IMR-90 (cell line): ENCODE measurements at regions not wholly inside any gene's neighbourhood (a gene's known extent, or its start where the extent isn't known, plus 50 kb on each side); places are given as distances from the start of the nearest gene placed in this dataset.

ENCODE experiments used
- ATAC-seq: fragments of 200-7000 bp; cut with Tn5 transposase; 2 replicates; pipeline ENCODE4 v1.9.1; 2020; ENCODE audit warnings: low read depth, mild to moderate bottlenecking, moderate library complexity
- BruUV-seq: library from RNA; stranded (reverse); fragments of 400-500 nt; replicated peaks from 2 replicates; lab custom pipeline; 2021; lab: Mats Ljungman, UMichigan
- CTCF ChIA-PET: fragments of 300-600 bp; formaldehyde crosslinking; extraction: SDS; loops from one replicate; lab custom pipeline; 2021; ENCODE audit warnings: antibody characterized with exemption; lab: Yijun Ruan, JAX
- POLR2A ChIA-PET: fragments of 300-600 bp; sonication (Branson Sonifier 250); formaldehyde crosslinking; loops from one replicate; lab custom pipeline; 2022; ENCODE audit warnings: antibody characterized with exemption; ENCODE audit not compliant: unreplicated experiment; lab: Charles Lee
- DNase-seq: peaks from one replicate; pipeline ENCODE4 v3.0.0; 2013
- H2AFZ ChIP-seq: replicated peaks from 2 replicates; pipeline ENCODE3; 2013; ENCODE audit warnings: low read length, mild to moderate bottlenecking; ENCODE audit not compliant: poor library complexity
- H2AK5ac ChIP-seq: 2 replicates; pipeline ENCODE4 v1.6.1; 2013; ENCODE audit warnings: low read depth, low read length, inconsistent platforms
- H2AK9ac ChIP-seq: replicated peaks from 2 replicates; pipeline ENCODE3; 2013; ENCODE audit warnings: mild to moderate bottlenecking, low read depth, low read length, moderate library complexity; ENCODE audit not compliant: poor library complexity
- H2BK120ac ChIP-seq: 2 replicates; pipeline ENCODE4 v1.6.1; 2013; ENCODE audit warnings: low read depth, low read length, inconsistent platforms
- H2BK15ac ChIP-seq: 3 replicates; pipeline ENCODE4 v1.6.1; 2013; ENCODE audit warnings: low read depth, low read length, inconsistent platforms
- H2BK20ac ChIP-seq: 2 replicates; pipeline ENCODE4 v1.6.1; 2013; ENCODE audit warnings: low read depth, mild to moderate bottlenecking, inconsistent platforms, low read length, moderate library complexity
- H2BK5ac ChIP-seq: 2 replicates; pipeline ENCODE4 v1.6.1; 2013; ENCODE audit warnings: mild to moderate bottlenecking, low read depth, low read length, inconsistent platforms; ENCODE audit not compliant: poor library complexity, severe bottlenecking
- H3K14ac ChIP-seq: replicated peaks from 2 replicates; pipeline ENCODE4 v1.6.1; 2013; ENCODE audit warnings: low read depth, low read length, inconsistent platforms
- H3K18ac ChIP-seq: 2 replicates; pipeline ENCODE4 v1.6.1; 2013; ENCODE audit warnings: low read depth, low read length, control low read depth
- H3K23ac ChIP-seq: 2 replicates; pipeline ENCODE4 v1.6.1; 2013; ENCODE audit warnings: low read depth, low read length, inconsistent platforms
- H3K27ac ChIP-seq: 2 replicates; pipeline ENCODE4 v1.5.1; 2013; ENCODE audit warnings: mild to moderate bottlenecking, control low read depth, low read length; ENCODE audit not compliant: insufficient read depth
- H3K27me3 ChIP-seq: 2 replicates; pipeline ENCODE4 v1.6.1; 2013; ENCODE audit warnings: low read length; ENCODE audit not compliant: control insufficient read depth, insufficient read depth
- H3K36me3 ChIP-seq: 2 replicates; pipeline ENCODE4 v1.6.1; 2013; ENCODE audit warnings: low read length, mixed read lengths; ENCODE audit not compliant: control insufficient read depth, insufficient read depth
- H3K4ac ChIP-seq: 2 replicates; pipeline ENCODE4 v1.6.1; 2013; ENCODE audit warnings: low read depth, low read length, inconsistent platforms
- H3K4me1 ChIP-seq: 2 replicates; pipeline ENCODE4 v1.6.1; 2013; ENCODE audit warnings: low read length, mixed read lengths; ENCODE audit not compliant: control insufficient read depth, insufficient read depth
- H3K4me2 ChIP-seq: 2 replicates; pipeline ENCODE4 v1.6.1; 2013; ENCODE audit warnings: low read depth, mild to moderate bottlenecking, control low read depth, low read length, moderate library complexity
- H3K4me3 ChIP-seq: 2 replicates; pipeline ENCODE4 v1.5.1; 2013; ENCODE audit warnings: low read depth, mild to moderate bottlenecking, control low read depth, low read length, moderate library complexity; ENCODE audit not compliant: insufficient read depth
- H3K56ac ChIP-seq: 2 replicates; pipeline ENCODE4 v1.6.1; 2013; ENCODE audit warnings: low read length, inconsistent platforms; ENCODE audit not compliant: insufficient read depth; ENCODE audit errors: extremely low read depth
- H3K79me1 ChIP-seq, 2 experiments: 2 replicates each; pipeline ENCODE4 v1.6.1; 2013; ENCODE audit warnings: low read length in 2 of 2, inconsistent platforms in 1 of 2, low read depth in 1 of 2
- H3K9ac ChIP-seq: 2 replicates; pipeline ENCODE4 v1.6.1; 2013; ENCODE audit warnings: low read depth, low read length, control low read depth
- H3K9me1 ChIP-seq: 2 replicates; pipeline ENCODE4 v1.6.1; 2013; ENCODE audit warnings: low read length, inconsistent platforms; ENCODE audit not compliant: insufficient read depth
- H3K9me3 ChIP-seq: 2 replicates; pipeline ENCODE4 v1.6.1; 2013; ENCODE audit warnings: low read length; ENCODE audit not compliant: control insufficient read depth, insufficient read depth
- H4K20me1 ChIP-seq: 2 replicates; pipeline ENCODE4 v1.6.1; 2013; ENCODE audit warnings: low read length, inconsistent platforms; ENCODE audit not compliant: insufficient read depth
- H4K5ac ChIP-seq: 2 replicates; pipeline ENCODE4 v1.6.1; 2013; ENCODE audit warnings: mild to moderate bottlenecking, low read depth, low read length, control low read depth
- H4K8ac ChIP-seq, 2 experiments: 2 replicates each; pipeline ENCODE4 v1.6.1; 2013; ENCODE audit warnings: low read depth in 2 of 2, low read length in 2 of 2, control low read depth in 1 of 2, inconsistent platforms in 1 of 2
- H4K91ac ChIP-seq: 2 replicates; pipeline ENCODE4 v1.6.1; 2013; ENCODE audit warnings: low read depth, low read length, inconsistent platforms; ENCODE audit not compliant: insufficient read depth
- FOS ChIP-seq: fragments of 150-350 bp; IDR thresholded peaks from 2 replicates; pipeline ENCODE4 v1.6.1; 2016; ENCODE audit warnings: low read depth, low read length
- MXI1 ChIP-seq: IDR thresholded peaks from 2 replicates; pipeline ENCODE4 v1.6.1; 2012; ENCODE audit warnings: low read depth, mild to moderate bottlenecking, low read length, moderate library complexity, borderline replicate concordance
- NFE2L2 ChIP-seq: fragments of 150-350 bp; IDR thresholded peaks from 2 replicates; pipeline ENCODE4 v1.6.1; 2016; ENCODE audit warnings: low read depth, mild to moderate bottlenecking, low read length
- RFX5 ChIP-seq: IDR thresholded peaks from 2 replicates; pipeline ENCODE4 v1.8.0; 2012; ENCODE audit warnings: low read depth, mild to moderate bottlenecking, low read length, moderate library complexity
- SMC3 ChIP-seq: fragments of 150-350 bp; IDR thresholded peaks from 2 replicates; pipeline ENCODE4 v1.6.1; 2016; ENCODE audit warnings: low read depth, mild to moderate bottlenecking, antibody characterized with exemption, low read length, moderate library complexity
- USF2 ChIP-seq: fragments of 150-350 bp; IDR thresholded peaks from 2 replicates; pipeline ENCODE4 v1.6.1; 2017; ENCODE audit warnings: mild to moderate bottlenecking, antibody characterized with exemption, low read length, low read depth
- WGBS, 2 experiments: methylation state at CpG; one replicate each; pipeline versions ENCODE4 v1.1.5 to v1.1.7; 2013; ENCODE audit warnings: missing lambda C conversion rate in 2 of 2; ENCODE audit not compliant: insufficient read length in 1 of 2; ENCODE audit errors: extremely low coverage in 2 of 2; 5-methylcytosine and 5-hydroxymethylcytosine counted together
- dilution Hi-C: fragments of 300-500 bp; cut with HindIII; formaldehyde crosslinking; loops from one replicate; pipeline ENCODE4 v1.14.3; 2018; ENCODE audit warnings: low sequenced_read_pairs; ENCODE audit not compliant: unreplicated experiment
- in situ Hi-C: fragments of 300-500 bp; cut with MboI; formaldehyde crosslinking; loops from 3 replicates; pipeline ENCODE4 v1.14.3; 2019; ENCODE audit warnings: low sequenced_read_pairs, inconsistent platforms, mixed read lengths
- intact Hi-C: fragments of 100-400 bp; cut with micrococcal nuclease; formaldehyde crosslinking; loops from 2 replicates; pipeline ENCODE4 v1.10.0; 2022
- TF ChIP-seq, protein P1 (sequence below): conservative IDR thresholded peaks from 2 replicates; pipeline ENCODE4 v1.5.1; 2012; ENCODE audit warnings: mild to moderate bottlenecking, low read depth, low read length, improper control_type of control experiment
- TF ChIP-seq, protein P2 (sequence below): fragments of 150-350 bp; IDR thresholded peaks from 2 replicates; pipeline ENCODE4 v1.6.1; 2016; ENCODE audit warnings: low read depth, mild to moderate bottlenecking, low read length, moderate library complexity, borderline replicate concordance

- TF ChIP-seq NFE2L2, result no peak
- TF ChIP-seq, protein P1, sequence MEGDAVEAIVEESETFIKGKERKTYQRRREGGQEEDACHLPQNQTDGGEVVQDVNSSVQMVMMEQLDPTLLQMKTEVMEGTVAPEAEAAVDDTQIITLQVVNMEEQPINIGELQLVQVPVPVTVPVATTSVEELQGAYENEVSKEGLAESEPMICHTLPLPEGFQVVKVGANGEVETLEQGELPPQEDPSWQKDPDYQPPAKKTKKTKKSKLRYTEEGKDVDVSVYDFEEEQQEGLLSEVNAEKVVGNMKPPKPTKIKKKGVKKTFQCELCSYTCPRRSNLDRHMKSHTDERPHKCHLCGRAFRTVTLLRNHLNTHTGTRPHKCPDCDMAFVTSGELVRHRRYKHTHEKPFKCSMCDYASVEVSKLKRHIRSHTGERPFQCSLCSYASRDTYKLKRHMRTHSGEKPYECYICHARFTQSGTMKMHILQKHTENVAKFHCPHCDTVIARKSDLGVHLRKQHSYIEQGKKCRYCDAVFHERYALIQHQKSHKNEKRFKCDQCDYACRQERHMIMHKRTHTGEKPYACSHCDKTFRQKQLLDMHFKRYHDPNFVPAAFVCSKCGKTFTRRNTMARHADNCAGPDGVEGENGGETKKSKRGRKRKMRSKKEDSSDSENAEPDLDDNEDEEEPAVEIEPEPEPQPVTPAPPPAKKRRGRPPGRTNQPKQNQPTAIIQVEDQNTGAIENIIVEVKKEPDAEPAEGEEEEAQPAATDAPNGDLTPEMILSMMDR, result no peak
- no peak for TF ChIP-seq USF2
- TF ChIP-seq SMC3, result no peak
- no peak for TF ChIP-seq MXI1
- TF ChIP-seq RFX5, result no peak
- TF ChIP-seq, protein P2, sequence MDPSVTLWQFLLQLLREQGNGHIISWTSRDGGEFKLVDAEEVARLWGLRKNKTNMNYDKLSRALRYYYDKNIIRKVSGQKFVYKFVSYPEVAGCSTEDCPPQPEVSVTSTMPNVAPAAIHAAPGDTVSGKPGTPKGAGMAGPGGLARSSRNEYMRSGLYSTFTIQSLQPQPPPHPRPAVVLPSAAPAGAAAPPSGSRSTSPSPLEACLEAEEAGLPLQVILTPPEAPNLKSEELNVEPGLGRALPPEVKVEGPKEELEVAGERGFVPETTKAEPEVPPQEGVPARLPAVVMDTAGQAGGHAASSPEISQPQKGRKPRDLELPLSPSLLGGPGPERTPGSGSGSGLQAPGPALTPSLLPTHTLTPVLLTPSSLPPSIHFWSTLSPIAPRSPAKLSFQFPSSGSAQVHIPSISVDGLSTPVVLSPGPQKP, result no peak
- no peak for TF ChIP-seq FOS
- DNase-seq (no peak), ATAC-seq (no peak)
- POLR2A ChIA-PET, result no interaction called here
- H3K9me3 ChIP-seq, result no peaks in the 10 kb centered on the region
- no peak overlapping the region for H3K4me2 ChIP-seq
- H2AK9ac ChIP-seq, result no peak overlapping the region
- dilution Hi-C loops (no loop called here), in situ Hi-C loops (no loop called here), intact Hi-C loops (no loop called here)
- H2AFZ ChIP-seq, result no peak overlapping the region
- H3K4me3 ChIP-seq, result no peak overlapping the region
- H3K27me3 ChIP-seq, result no peaks in the 10 kb centered on the region
- no peak overlapping the region for H2BK5ac ChIP-seq
- no peak overlapping the region for H2AK5ac ChIP-seq
- H3K4me1 ChIP-seq, result no peaks in the 10 kb centered on the region
- no peak overlapping the region for H3K14ac ChIP-seq
- H4K20me1 ChIP-seq, result no peaks in the 10 kb centered on the region
- H3K27ac ChIP-seq, result no peak overlapping the region
- 73% methylated on average over 4 of the region's 6 CpGs; no CpG with 5 or more reads in 1 of the 2 experiments for WGBS, 2 experiments
- H4K5ac ChIP-seq, result no peak overlapping the region
- H3K18ac ChIP-seq, result no peak overlapping the region
- H3K9ac ChIP-seq, result no peak overlapping the region
- no peaks in the 10 kb centered on the region for H3K79me1 ChIP-seq
- no peak overlapping the region for H3K23ac ChIP-seq
- H2BK20ac ChIP-seq, result no peak overlapping the region
- CTCF ChIA-PET, result no interaction called here
- no peaks in the 10 kb centered on the region for H3K36me3 ChIP-seq
- H3K56ac ChIP-seq, result no peak overlapping the region
- H2BK120ac ChIP-seq, result no peak overlapping the region
- H2BK15ac ChIP-seq, result no peak overlapping the region
- no TSS peak for BruUV-seq
- H3K9me1 ChIP-seq, result no peaks in the 10 kb centered on the region
- H4K8ac ChIP-seq, result no peak overlapping the region
- H3K4ac ChIP-seq, result no peak overlapping the region
- no peak overlapping the region for H4K91ac ChIP-seq
Observed at GRCh38 chr4:79255793-79256192, 70.1 kb downstream of the NAA11 start.
